IPS-15b (cell line): ENCODE measurements at regions not wholly inside any gene's neighbourhood (a gene's known extent, or its start where the extent isn't known, plus 50 kb on each side); places are given as distances from the start of the nearest gene placed in this dataset.

Experiments used
- H3K27me3 ChIP-seq: one replicate; pipeline ENCODE4 v1.6.1; 2013; ENCODE audit warnings: low read length; ENCODE audit not compliant: control insufficient read depth, insufficient read depth
- H3K36me3 ChIP-seq: one replicate; pipeline ENCODE4 v1.6.1; 2013; ENCODE audit warnings: low read length; ENCODE audit not compliant: control insufficient read depth, insufficient read depth
- H3K4me1 ChIP-seq: one replicate; pipeline ENCODE4 v1.6.1; 2013; ENCODE audit warnings: mild to moderate bottlenecking, low read length; ENCODE audit not compliant: control insufficient read depth, insufficient read depth
- H3K4me3 ChIP-seq: one replicate; pipeline ENCODE4 v1.5.1; 2013; ENCODE audit warnings: low read depth, low read length
- H3K9ac ChIP-seq: one replicate; pipeline ENCODE4 v1.6.1; 2013; ENCODE audit warnings: low read depth, mild to moderate bottlenecking, low read length
- H3K9me3 ChIP-seq: one replicate; pipeline ENCODE4 v1.6.1; 2013; ENCODE audit warnings: mild to moderate bottlenecking, low read length; ENCODE audit not compliant: control insufficient read depth, insufficient read depth

- Histone ChIP-seq H3K27me3 (no peaks in the 10 kb centered on the region), H3K9me3 (no peaks in the 10 kb centered on the region), H3K9ac (no peak overlapping the region), H3K4me1 (no peaks in the 10 kb centered on the region), H3K36me3 (no peaks in the 10 kb centered on the region), H3K4me3 (no peak overlapping the region)
Observed at GRCh38 chr2:12298352-12298751, 418.4 kb upstream of the TRIB2 start.

GRCh38 chr2:12299431-12299830 is 417.3 kb upstream of the TRIB2 start:
- no peak overlapping the region for H3K9ac ChIP-seq
- H3K9me3 ChIP-seq: no peaks in the 10 kb centered on the region
- H3K36me3 ChIP-seq: no peaks in the 10 kb centered on the region
- H3K4me1 ChIP-seq: no peaks in the 10 kb centered on the region
- no peaks in the 10 kb centered on the region for H3K27me3 ChIP-seq
- no peak overlapping the region for H3K4me3 ChIP-seq

GRCh38 chr2:12300019-12300602 is 416.6 kb upstream of the TRIB2 start:
- no peak overlapping the region for H3K4me3 ChIP-seq

GRCh38 chr2:12300927-12301326 is 415.8 kb upstream of the TRIB2 start:
- Histone ChIP-seq H3K36me3 (no peaks in the 10 kb centered on the region), H3K9me3 (no peaks in the 10 kb centered on the region), H3K27me3 (no peaks in the 10 kb centered on the region), H3K4me1 (no peaks in the 10 kb centered on the region), H3K9ac (no peak overlapping the region), H3K4me3 (no peak overlapping the region)

More at GRCh38 chr2:12300019-12300602, 416.6 kb upstream of the TRIB2 start:
- no peaks in the 10 kb centered on the region for H3K36me3 ChIP-seq
- no peaks in the 10 kb centered on the region for H3K4me1 ChIP-seq
- no peaks in the 10 kb centered on the region for H3K9me3 ChIP-seq
- H3K9ac ChIP-seq: no peak overlapping the region
- no peaks in the 10 kb centered on the region for H3K27me3 ChIP-seq

GRCh38 chr2:12302140-12302539 is 414.6 kb upstream of the TRIB2 start:
- H3K4me1 ChIP-seq: no peaks in the 10 kb centered on the region
- no peaks in the 10 kb centered on the region for H3K9me3 ChIP-seq
- H3K9ac ChIP-seq: no peak overlapping the region
- H3K36me3 ChIP-seq: no peaks in the 10 kb centered on the region
- no peaks in the 10 kb centered on the region for H3K27me3 ChIP-seq
- H3K4me3 ChIP-seq: no peak overlapping the region

GRCh38 chr2:12302691-12303090 is 414.0 kb upstream of the TRIB2 start:
- H3K9ac ChIP-seq: no peak overlapping the region
- no peaks in the 10 kb centered on the region for H3K9me3 ChIP-seq
- H3K4me3 ChIP-seq: no peak overlapping the region
- H3K4me1 ChIP-seq: no peaks in the 10 kb centered on the region
- H3K27me3 ChIP-seq: no peaks in the 10 kb centered on the region
- H3K36me3 ChIP-seq: no peaks in the 10 kb centered on the region

GRCh38 chr2:12303181-12304030 is 413.3 kb upstream of the TRIB2 start:
- no peaks in the 10 kb centered on the region for H3K27me3 ChIP-seq
- no peaks in the 10 kb centered on the region for H3K9me3 ChIP-seq
- H3K4me1 ChIP-seq: no peaks in the 10 kb centered on the region
- no peaks in the 10 kb centered on the region for H3K36me3 ChIP-seq
- no peak overlapping the region for H3K4me3 ChIP-seq
- H3K9ac ChIP-seq: no peak overlapping the region

GRCh38 chr2:12304564-12305171 is 412.1 kb upstream of the TRIB2 start:
- H3K4me3 ChIP-seq: no peak overlapping the region
- no peaks in the 10 kb centered on the region for H3K36me3 ChIP-seq
- no peaks in the 10 kb centered on the region for H3K9me3 ChIP-seq
- H3K27me3 ChIP-seq: no peaks in the 10 kb centered on the region
- H3K4me1 ChIP-seq: no peaks in the 10 kb centered on the region
- no peak overlapping the region for H3K9ac ChIP-seq

GRCh38 chr2:12305931-12306330 is 410.8 kb upstream of the TRIB2 start:
- no peaks in the 10 kb centered on the region for H3K36me3 ChIP-seq
- no peaks in the 10 kb centered on the region for H3K9me3 ChIP-seq
- H3K4me3 ChIP-seq: no peak overlapping the region
- H3K4me1 ChIP-seq: no peaks in the 10 kb centered on the region
- no peak overlapping the region for H3K9ac ChIP-seq
- H3K27me3 ChIP-seq: no peaks in the 10 kb centered on the region

- peaks cover 2% of the 10 kb centered on the region for H3K4me1 ChIP-seq
- H3K4me3 ChIP-seq: no peak overlapping the region
- no peaks in the 10 kb centered on the region for H3K9me3 ChIP-seq
- H3K27me3 ChIP-seq: no peaks in the 10 kb centered on the region
- H3K9ac ChIP-seq: no peak overlapping the region
- H3K36me3 ChIP-seq: no peaks in the 10 kb centered on the region
Observed at GRCh38 chr2:12310399-12310798, 406.3 kb upstream of the TRIB2 start.

GRCh38 chr2:12313445-12314126 is 403.1 kb upstream of the TRIB2 start:
- Histone ChIP-seq H3K9me3 (no peaks in the 10 kb centered on the region), H3K9ac (no peak overlapping the region), H3K27me3 (no peaks in the 10 kb centered on the region), H3K4me1 (peaks cover 2% of the 10 kb centered on the region), H3K36me3 (no peaks in the 10 kb centered on the region), H3K4me3 (no peak overlapping the region)
